GM23338 (cell line): ENCODE measurements at regions not wholly inside any gene's neighbourhood (a gene's known extent, or its start where the extent isn't known, plus 50 kb on each side); places are given as distances from the start of the nearest gene placed in this dataset.

Experiments
- CREB1 ChIP-seq: fragments of 250-450 bp; sonication (Bioruptor Pico); IDR thresholded peaks from 2 replicates; pipeline ENCODE4 v1.5.0; 2020; ENCODE audit warnings: low read depth, mild to moderate bottlenecking, moderate library complexity
- EZH2 ChIP-seq: fragments of 200-600 bp; sonication (generic); IDR thresholded peaks from one replicate; pipeline ENCODE4 v1.8.0; 2017; ENCODE audit warnings: antibody characterized with exemption, mild to moderate bottlenecking, low read depth; ENCODE audit not compliant: unreplicated experiment
- EZH2phosphoT487 ChIP-seq: fragments of 200-600 bp; sonication (generic); IDR thresholded peaks from one replicate; pipeline ENCODE4 v1.8.1; 2018; ENCODE audit warnings: antibody characterized with exemption; ENCODE audit not compliant: unreplicated experiment
- JUNB ChIP-seq: IDR thresholded peaks from one replicate; pipeline ENCODE4 v1.6.1; 2016; ENCODE audit warnings: antibody characterized with exemption; ENCODE audit not compliant: unreplicated experiment
- NANOG ChIP-seq: IDR thresholded peaks from 2 replicates; pipeline ENCODE4 v1.6.1; 2016; ENCODE audit warnings: antibody characterized with exemption, borderline replicate concordance
- POLR2AphosphoS5 ChIP-seq: IDR thresholded peaks from 2 replicates; pipeline ENCODE4 v1.6.1; 2016; ENCODE audit warnings: antibody characterized with exemption, low read depth
- STAT1 ChIP-seq: IDR thresholded peaks from one replicate; pipeline ENCODE4 v1.6.1; 2016; ENCODE audit warnings: antibody characterized with exemption; ENCODE audit not compliant: unreplicated experiment
- ZNF114 ChIP-seq: fragments of 250-450 bp; sonication (Bioruptor Pico); IDR thresholded peaks from 2 replicates; pipeline ENCODE4 v1.5.0; 2020; ENCODE audit warnings: mild to moderate bottlenecking, moderate library complexity
- ZNF331 ChIP-seq: fragments of 250-450 bp; sonication (Bioruptor Pico); IDR thresholded peaks from 2 replicates; pipeline ENCODE4 v1.5.0; 2020; ENCODE audit warnings: low read depth, mild to moderate bottlenecking, moderate library complexity
- TF ChIP-seq, protein P1 (sequence below), 2 experiments: fragments of 200-600 bp in 1 of 2; sonication (generic) in 1 of 2; conservative IDR thresholded peaks; 2 replicates each; pipeline versions ENCODE4 v1.5.1 to v1.6.1; 2016 to 2017; ENCODE audit warnings: antibody characterized with exemption in 2 of 2, low read depth in 2 of 2, mild to moderate bottlenecking in 2 of 2, moderate library complexity in 1 of 2
- TF ChIP-seq, protein P2 (sequence below): IDR thresholded peaks from one replicate; pipeline ENCODE4 v1.6.1; 2018; ENCODE audit warnings: antibody characterized with exemption; ENCODE audit not compliant: unreplicated experiment
- TF ChIP-seq, protein P3 (sequence below): IDR thresholded peaks from 2 replicates; pipeline ENCODE4 v1.6.1; 2016; ENCODE audit warnings: antibody characterized with exemption

DNA sequence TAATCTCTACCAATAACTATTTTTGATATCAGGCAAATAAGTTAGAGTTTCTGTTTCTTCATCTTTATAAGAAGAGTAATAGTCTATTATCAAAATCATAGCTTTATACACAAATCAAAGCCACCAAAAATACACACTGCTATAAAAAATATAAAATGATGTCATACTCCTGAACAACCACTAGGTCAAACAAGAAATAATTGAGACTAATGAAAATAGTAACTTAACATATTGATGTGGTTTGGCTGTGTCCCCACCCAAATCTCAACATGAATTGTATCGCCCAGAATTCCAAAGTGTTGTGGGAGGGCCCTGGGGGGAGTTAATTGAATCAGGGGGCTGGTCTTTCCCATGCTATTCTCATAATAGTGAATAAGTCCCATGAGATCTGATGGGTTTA lies 2277.5 kb downstream of the ARAP2 start:
- TF ChIP-seq, protein P1, sequence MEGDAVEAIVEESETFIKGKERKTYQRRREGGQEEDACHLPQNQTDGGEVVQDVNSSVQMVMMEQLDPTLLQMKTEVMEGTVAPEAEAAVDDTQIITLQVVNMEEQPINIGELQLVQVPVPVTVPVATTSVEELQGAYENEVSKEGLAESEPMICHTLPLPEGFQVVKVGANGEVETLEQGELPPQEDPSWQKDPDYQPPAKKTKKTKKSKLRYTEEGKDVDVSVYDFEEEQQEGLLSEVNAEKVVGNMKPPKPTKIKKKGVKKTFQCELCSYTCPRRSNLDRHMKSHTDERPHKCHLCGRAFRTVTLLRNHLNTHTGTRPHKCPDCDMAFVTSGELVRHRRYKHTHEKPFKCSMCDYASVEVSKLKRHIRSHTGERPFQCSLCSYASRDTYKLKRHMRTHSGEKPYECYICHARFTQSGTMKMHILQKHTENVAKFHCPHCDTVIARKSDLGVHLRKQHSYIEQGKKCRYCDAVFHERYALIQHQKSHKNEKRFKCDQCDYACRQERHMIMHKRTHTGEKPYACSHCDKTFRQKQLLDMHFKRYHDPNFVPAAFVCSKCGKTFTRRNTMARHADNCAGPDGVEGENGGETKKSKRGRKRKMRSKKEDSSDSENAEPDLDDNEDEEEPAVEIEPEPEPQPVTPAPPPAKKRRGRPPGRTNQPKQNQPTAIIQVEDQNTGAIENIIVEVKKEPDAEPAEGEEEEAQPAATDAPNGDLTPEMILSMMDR (conservative IDR thresholded peaks at IDR 0.05; ENCODE audit: low read depth in 2 of 2): peak in 1 of 2 experiments; percentile 22; a peak in 1 of 4 replicates
- TF ChIP-seq EZH2phosphoT487: no peak
- TF ChIP-seq, protein P2, sequence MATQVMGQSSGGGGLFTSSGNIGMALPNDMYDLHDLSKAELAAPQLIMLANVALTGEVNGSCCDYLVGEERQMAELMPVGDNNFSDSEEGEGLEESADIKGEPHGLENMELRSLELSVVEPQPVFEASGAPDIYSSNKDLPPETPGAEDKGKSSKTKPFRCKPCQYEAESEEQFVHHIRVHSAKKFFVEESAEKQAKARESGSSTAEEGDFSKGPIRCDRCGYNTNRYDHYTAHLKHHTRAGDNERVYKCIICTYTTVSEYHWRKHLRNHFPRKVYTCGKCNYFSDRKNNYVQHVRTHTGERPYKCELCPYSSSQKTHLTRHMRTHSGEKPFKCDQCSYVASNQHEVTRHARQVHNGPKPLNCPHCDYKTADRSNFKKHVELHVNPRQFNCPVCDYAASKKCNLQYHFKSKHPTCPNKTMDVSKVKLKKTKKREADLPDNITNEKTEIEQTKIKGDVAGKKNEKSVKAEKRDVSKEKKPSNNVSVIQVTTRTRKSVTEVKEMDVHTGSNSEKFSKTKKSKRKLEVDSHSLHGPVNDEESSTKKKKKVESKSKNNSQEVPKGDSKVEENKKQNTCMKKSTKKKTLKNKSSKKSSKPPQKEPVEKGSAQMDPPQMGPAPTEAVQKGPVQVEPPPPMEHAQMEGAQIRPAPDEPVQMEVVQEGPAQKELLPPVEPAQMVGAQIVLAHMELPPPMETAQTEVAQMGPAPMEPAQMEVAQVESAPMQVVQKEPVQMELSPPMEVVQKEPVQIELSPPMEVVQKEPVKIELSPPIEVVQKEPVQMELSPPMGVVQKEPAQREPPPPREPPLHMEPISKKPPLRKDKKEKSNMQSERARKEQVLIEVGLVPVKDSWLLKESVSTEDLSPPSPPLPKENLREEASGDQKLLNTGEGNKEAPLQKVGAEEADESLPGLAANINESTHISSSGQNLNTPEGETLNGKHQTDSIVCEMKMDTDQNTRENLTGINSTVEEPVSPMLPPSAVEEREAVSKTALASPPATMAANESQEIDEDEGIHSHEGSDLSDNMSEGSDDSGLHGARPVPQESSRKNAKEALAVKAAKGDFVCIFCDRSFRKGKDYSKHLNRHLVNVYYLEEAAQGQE: no peak
- no peak for TF ChIP-seq EZH2
- no peak for TF ChIP-seq POLR2AphosphoS5
- TF ChIP-seq CREB1 (CRISPR knock-in tag): no peak
- TF ChIP-seq, protein P3, sequence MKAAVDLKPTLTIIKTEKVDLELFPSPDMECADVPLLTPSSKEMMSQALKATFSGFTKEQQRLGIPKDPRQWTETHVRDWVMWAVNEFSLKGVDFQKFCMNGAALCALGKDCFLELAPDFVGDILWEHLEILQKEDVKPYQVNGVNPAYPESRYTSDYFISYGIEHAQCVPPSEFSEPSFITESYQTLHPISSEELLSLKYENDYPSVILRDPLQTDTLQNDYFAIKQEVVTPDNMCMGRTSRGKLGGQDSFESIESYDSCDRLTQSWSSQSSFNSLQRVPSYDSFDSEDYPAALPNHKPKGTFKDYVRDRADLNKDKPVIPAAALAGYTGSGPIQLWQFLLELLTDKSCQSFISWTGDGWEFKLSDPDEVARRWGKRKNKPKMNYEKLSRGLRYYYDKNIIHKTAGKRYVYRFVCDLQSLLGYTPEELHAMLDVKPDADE: no peak
- TF ChIP-seq JUNB: no peak
- no peak for TF ChIP-seq ZNF331 (CRISPR knock-in tag)
- no peak for TF ChIP-seq STAT1
- TF ChIP-seq NANOG: no peak
- TF ChIP-seq ZNF114 (CRISPR knock-in tag): no peak
